ENCODE measurements at regions not wholly inside any gene's neighbourhood (a gene's known extent, or its start where the extent isn't known, plus 50 kb on each side); places are given as distances from the start of the nearest gene placed in this dataset.

DNA sequence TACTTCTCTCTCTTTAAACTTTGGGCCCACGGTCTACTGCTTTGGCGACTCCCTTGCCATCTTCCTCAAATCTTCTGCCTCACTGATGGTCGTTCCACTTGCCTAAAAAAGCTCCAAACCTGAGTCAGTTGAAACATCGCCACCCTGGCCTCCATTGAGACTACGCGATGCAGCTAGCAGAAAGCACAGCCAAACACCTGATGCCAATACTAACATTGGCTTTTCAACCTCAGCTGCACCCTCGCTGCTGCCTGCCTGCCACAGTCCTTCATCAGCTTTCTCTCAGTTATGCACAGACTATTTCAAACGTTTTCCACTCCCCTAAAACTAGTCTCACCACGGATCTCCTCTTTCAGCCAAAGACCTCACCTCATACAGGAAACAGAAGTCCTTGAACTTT lies 214.2 kb upstream of the TMCO5A start:
- no peak for TF ChIP-seq TAF1 (IDR thresholded peaks at IDR 0.05; ENCODE audit: borderline replicate concordance, low read depth, low read length)
- TF ChIP-seq POLR2A (IDR thresholded peaks at IDR 0.05; ENCODE audit: low read depth, low read length), result no peak
